Esophagus squamous epithelium (tissue), 5 donors: ENCODE measurements at regions not wholly inside any gene's neighbourhood (a gene's known extent, or its start where the extent isn't known, plus 50 kb on each side); places are given as distances from the start of the nearest gene placed in this dataset.

Experiments
- DNase-seq: peaks from one replicate; lab custom pipeline; 2025; lab: John Stamatoyannopoulos, UW
- H3K27ac ChIP-seq, 4 donors: fragments of 200-600 bp; sonication (generic); one replicate each; pipeline ENCODE4 v1.5.1; 2016 to 2019; ENCODE audit warnings: mild to moderate bottlenecking in 1 of 4
- H3K27me3 ChIP-seq, 4 donors: fragments of 200-600 bp; sonication (generic); 1 replicate in 3 of 4; 2 replicates in 1 of 4; pipeline versions ENCODE4 v1.5.1 to v1.6.0; 2017 to 2021; ENCODE audit warnings: antibody characterized with exemption in 1 of 4
- H3K36me3 ChIP-seq, 3 donors: fragments of 200-600 bp; sonication (generic); one replicate each; pipeline ENCODE4 v1.5.1; 2016 to 2019
- H3K4me1 ChIP-seq, 3 donors: fragments of 200-600 bp; sonication (generic); one replicate each; pipeline ENCODE4 v1.5.1; 2017 to 2019
- H3K4me3 ChIP-seq, 4 donors: fragments of 200-600 bp; sonication (generic); 1 replicate in 3 of 4; 2 replicates in 1 of 4; pipeline ENCODE4 v1.5.1; 2016 to 2019; ENCODE audit warnings: mild to moderate bottlenecking in 2 of 4, moderate library complexity in 1 of 4
- H3K9me3 ChIP-seq, 3 donors: fragments of 200-600 bp; sonication (generic); one replicate each; pipeline ENCODE4 v1.5.1; 2016 to 2019
- POLR2A ChIP-seq, 4 donors: fragments of 450-650 bp; IDR thresholded peaks; one replicate each; pipeline ENCODE4 v1.6.1; 2017; ENCODE audit warnings: antibody characterized with exemption in 4 of 4, mild to moderate bottlenecking in 4 of 4, moderate library complexity in 3 of 4
- WGBS, 2 donors: methylation state at CpG; one replicate each; pipeline ENCODE4 v1.1.5; 2018; 5-methylcytosine and 5-hydroxymethylcytosine counted together
- intact Hi-C: fragments of 100-400 bp; cut with DNase I; formaldehyde crosslinking; loops from one replicate; pipeline ENCODE4 v1.15.0; 2022
- TF ChIP-seq, protein P1 (sequence below), 6 experiments: fragments of 450-650 bp in 4 of 6; fragments of 200-600 bp in 2 of 6; sonication (generic) in 2 of 6; IDR thresholded peaks; one replicate each; pipeline ENCODE4 v1.5.1; 2016 to 2019; ENCODE audit warnings: antibody characterized with exemption in 6 of 6, mild to moderate bottlenecking in 4 of 6, moderate library complexity in 4 of 6
- donor health status: DM: yes; HTN: yes; CAD: no.

DNA sequence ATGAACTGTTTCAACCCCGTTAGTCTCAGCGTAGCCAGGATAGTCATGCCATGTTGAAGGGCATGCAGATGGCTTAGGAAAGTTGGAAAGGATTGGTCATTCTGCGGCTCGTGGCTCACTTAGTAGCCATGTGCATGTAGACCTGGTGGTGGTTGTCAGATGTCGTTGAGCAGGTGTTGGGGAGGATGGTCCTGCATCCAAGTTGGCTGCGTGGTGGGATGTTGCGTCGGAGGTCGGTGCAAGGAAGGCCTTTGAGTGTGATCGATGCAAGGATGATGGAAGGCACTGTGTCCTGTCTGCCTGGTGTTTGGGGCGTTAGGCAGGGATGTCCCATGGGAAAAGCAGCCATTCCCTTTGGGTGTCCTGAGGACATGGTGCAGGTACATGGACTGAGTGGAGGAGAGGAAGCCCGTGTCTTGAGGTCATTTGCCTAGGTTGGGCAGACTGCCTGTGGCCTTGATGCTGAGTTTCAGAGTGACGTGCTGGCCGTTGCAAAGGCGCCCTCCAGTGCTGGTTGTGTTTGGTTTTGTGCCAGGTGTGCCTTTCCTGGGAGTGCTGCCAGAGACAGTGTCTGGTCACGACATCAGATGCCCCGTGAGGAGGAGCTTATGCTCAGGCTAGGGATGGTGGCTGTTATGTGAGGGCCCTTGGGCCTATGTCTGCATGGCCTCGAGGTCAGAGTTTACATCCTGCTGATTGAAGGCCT lies 103.4 kb downstream of the SNRPN start:
- TF ChIP-seq, protein P1, sequence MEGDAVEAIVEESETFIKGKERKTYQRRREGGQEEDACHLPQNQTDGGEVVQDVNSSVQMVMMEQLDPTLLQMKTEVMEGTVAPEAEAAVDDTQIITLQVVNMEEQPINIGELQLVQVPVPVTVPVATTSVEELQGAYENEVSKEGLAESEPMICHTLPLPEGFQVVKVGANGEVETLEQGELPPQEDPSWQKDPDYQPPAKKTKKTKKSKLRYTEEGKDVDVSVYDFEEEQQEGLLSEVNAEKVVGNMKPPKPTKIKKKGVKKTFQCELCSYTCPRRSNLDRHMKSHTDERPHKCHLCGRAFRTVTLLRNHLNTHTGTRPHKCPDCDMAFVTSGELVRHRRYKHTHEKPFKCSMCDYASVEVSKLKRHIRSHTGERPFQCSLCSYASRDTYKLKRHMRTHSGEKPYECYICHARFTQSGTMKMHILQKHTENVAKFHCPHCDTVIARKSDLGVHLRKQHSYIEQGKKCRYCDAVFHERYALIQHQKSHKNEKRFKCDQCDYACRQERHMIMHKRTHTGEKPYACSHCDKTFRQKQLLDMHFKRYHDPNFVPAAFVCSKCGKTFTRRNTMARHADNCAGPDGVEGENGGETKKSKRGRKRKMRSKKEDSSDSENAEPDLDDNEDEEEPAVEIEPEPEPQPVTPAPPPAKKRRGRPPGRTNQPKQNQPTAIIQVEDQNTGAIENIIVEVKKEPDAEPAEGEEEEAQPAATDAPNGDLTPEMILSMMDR (IDR thresholded peaks at IDR 0.05), result no peak
- TF ChIP-seq POLR2A (IDR thresholded peaks at IDR 0.05), result no peak
- no peak for DNase-seq
- H3K36me3 ChIP-seq, result peaks cover 11 to 100% (median 22%) of the 10 kb centered on the region in 3 donors
- H3K4me1 ChIP-seq, result no peaks in the 10 kb centered on the region
- WGBS, 2 donors, result 79 to 85% methylated on average over 15 to 16 of the region's 18 CpGs
- H3K4me3 ChIP-seq, result peak overlapping the region in 1 of 4 donors; percentile 21
- no peaks in the 10 kb centered on the region for H3K27me3 ChIP-seq
- H3K27ac ChIP-seq, result no peak overlapping the region
- H3K9me3 ChIP-seq, result peaks cover 42 to 100% (median 100%) of the 10 kb centered on the region in 3 donors
- intact Hi-C loops, result no loop called here

DNA sequence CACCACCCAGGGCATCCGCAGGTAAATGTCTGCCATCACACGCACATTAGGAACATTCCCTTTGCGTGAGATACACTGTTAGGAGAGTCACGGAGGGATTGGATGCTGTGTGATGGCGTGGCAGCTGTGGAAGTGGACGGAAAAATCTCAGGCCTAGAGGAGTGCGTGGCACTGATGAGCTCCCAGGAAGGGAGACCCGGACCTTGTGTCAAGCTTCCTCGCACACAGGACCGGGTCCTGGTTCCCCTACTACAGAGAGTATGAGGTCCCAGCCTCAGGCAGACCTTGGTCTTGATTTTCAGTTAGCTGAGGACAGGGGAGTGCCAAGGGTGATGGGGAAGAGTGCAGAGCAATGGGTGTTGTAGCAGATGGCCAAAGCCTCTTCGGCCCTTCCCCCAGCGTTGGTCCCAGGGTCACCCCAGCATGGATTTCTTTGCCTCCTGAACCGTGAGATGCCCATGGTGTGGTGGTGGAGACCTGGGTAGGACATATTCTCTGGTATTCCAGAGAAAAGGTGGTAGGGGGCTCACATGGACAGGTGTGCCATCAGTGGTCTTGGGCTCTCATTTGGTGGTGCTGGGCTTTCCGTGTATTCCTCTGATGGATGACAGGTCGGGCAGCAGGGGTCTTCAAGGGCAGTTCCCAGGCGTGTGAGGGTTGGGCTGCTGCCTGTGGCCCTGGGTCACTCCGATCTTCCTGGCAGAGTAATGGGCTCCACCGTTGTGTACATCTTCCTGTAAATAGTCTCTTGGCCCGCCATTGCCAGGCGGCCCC lies 105.1 kb downstream of the SNRPN start:
- TF ChIP-seq POLR2A (IDR thresholded peaks at IDR 0.05), result no peak
- TF ChIP-seq, protein P1 (IDR thresholded peaks at IDR 0.05), result no peak
- H3K4me3 ChIP-seq, result peak overlapping the region in 1 of 4 donors; percentile 26
- H3K9me3 ChIP-seq, result peaks cover 49 to 100% (median 100%) of the 10 kb centered on the region in 3 donors
- no peaks in the 10 kb centered on the region for H3K27me3 ChIP-seq
- DNase-seq, result no peak
- H3K27ac ChIP-seq, result no peak overlapping the region
- intact Hi-C loops, result no loop called here
- H3K4me1 ChIP-seq, result no peaks in the 10 kb centered on the region
- 89 to 96% methylated on average over 10 to 11 of the region's 20 CpGs for WGBS, 2 donors
- H3K36me3 ChIP-seq, result peaks cover 11 to 100% (median 25%) of the 10 kb centered on the region in 3 donors

DNA sequence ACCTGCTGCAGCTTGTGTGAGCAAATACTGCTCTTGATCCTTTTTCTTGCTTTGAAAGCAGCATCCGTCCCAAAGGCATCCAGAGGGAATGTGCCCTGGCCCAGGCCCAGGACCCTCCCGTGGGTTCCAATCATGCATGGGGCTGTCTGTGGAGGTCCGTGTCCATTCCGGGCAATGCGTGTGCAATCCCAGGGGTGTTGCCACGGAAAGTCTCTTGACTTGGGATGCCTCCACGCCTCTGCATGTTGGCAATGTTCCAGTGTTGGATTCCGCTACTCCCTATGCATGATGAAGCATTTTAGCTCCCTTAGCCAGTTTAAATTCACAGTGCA lies 105.7 kb downstream of the SNRPN start:
- WGBS, 2 donors, result 82 to 86% methylated on average over 3 to 4 of the region's 8 CpGs

DNA sequence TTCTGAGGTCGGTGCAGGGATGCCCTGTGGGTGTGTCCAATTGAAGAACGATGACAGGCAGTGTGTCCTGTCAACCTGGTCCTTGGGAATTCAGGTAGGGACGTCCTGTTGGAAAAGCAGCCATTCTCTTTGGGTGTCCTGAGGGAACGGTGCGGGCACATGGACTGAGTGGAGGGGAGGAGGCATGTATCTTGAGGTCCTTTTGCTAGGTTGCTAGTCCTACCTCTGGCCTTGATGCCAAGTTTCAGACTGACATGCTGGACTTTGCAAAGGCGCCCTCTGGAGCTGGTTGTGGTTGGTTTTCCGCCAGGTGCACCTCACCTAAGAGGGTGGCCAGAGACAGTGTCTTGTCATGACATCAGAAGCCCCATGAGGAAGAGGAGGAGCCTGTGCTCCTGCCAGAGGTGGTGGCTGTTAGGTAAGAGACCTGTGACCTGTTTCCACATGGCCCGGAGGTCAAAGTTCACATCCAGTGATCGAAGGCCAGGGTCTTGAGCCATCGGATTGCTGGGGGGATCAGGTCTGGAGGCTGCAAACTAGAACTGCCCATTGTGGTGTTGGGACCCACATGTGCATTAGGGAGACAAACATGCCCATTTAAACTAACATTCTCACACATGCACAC lies 106.3 kb downstream of the SNRPN start:
- peaks cover 11 to 100% (median 32%) of the 10 kb centered on the region in 3 donors for H3K36me3 ChIP-seq
- peak overlapping the region in 1 of 4 donors; percentile 26 for H3K4me3 ChIP-seq
- intact Hi-C loops, result no loop called here
- no peak for DNase-seq
- H3K9me3 ChIP-seq, result peaks cover 62 to 100% (median 100%) of the 10 kb centered on the region in 3 donors
- no peak for TF ChIP-seq POLR2A (IDR thresholded peaks at IDR 0.05)
- TF ChIP-seq, protein P1 (IDR thresholded peaks at IDR 0.05), result no peak
- H3K27ac ChIP-seq, result no peak overlapping the region
- no peaks in the 10 kb centered on the region for H3K4me1 ChIP-seq
- no peaks in the 10 kb centered on the region for H3K27me3 ChIP-seq
- WGBS, 2 donors, result 63 to 85% methylated on average over 5 to 8 of the region's 10 CpGs

More for the DNA sequence above, 105.7 kb downstream of the SNRPN start:
- intact Hi-C loops, result no loop called here
- Histone ChIP-seq H3K27ac (no peak overlapping the region), H3K36me3 (peaks cover 11 to 100% (median 31%) of the 10 kb centered on the region in 3 donors), H3K4me1 (no peaks in the 10 kb centered on the region), H3K4me3 (peak overlapping the region in 1 of 4 donors; percentile 26), H3K9me3 (peaks cover 55 to 100% (median 100%) of the 10 kb centered on the region in 3 donors), H3K27me3 (no peaks in the 10 kb centered on the region)
- DNase-seq, result no peak
- TF ChIP-seq POLR2A (IDR thresholded peaks at IDR 0.05), result no peak
- TF ChIP-seq, protein P1 (IDR thresholded peaks at IDR 0.05), result no peak
